Upper lobe of left lung (tissue), 4 donors: ENCODE measurements at regions not wholly inside any gene's neighbourhood (a gene's known extent, or its start where the extent isn't known, plus 50 kb on each side); places are given as distances from the start of the nearest gene placed in this dataset.

Experiments
- EP300 ChIP-seq, 4 donors: sonication (generic); formaldehyde crosslinking; IDR thresholded peaks; one replicate each; pipeline ENCODE4 v1.5.1; 2017; ENCODE audit warnings: antibody characterized with exemption in 4 of 4, control low read depth in 2 of 4
- POLR2A ChIP-seq, 4 donors: fragments of 450-650 bp; IDR thresholded peaks; one replicate each; pipeline ENCODE4 v1.5.1; 2016 to 2017; ENCODE audit warnings: antibody characterized with exemption in 4 of 4, mild to moderate bottlenecking in 2 of 4
- POLR2AphosphoS5 ChIP-seq, 2 donors: sonication (generic); formaldehyde crosslinking; IDR thresholded peaks; one replicate each; pipeline ENCODE4 v1.5.1; 2017; ENCODE audit warnings: antibody characterized with exemption in 2 of 2
- TF ChIP-seq, protein P1 (sequence below), 6 experiments: fragments of 450-650 bp in 4 of 6; fragments of 200-600 bp in 2 of 6; sonication (generic) in 2 of 6; IDR thresholded peaks; one replicate each; pipeline ENCODE4 v1.5.1; 2016 to 2019; ENCODE audit warnings: antibody characterized with exemption in 6 of 6

DNA sequence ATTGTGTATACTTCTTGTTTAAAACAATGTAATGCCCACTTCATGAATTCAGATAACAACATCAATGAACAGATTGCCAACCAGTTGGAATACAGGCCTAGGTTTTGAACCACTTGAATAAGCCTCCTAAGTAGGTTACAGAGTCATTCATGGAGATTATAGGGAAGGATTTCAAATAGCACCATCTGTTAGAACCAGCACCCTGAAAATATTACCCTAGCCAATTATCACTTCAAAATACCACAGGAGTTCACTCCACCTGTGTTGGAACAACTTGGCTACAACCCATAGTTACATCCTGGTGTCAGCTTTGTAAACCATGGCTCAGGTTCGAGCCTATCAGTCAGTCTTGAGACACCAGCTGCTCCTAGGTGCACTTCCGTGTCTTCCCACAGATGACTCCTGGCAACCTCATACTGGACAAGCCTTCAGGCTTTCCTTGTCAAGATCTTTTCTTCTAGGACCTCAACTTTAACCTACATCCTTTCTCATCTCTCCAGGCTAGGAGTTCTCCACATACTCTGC, 350.0 kb downstream of the DEPDC1B start:
- TF ChIP-seq, protein P1, sequence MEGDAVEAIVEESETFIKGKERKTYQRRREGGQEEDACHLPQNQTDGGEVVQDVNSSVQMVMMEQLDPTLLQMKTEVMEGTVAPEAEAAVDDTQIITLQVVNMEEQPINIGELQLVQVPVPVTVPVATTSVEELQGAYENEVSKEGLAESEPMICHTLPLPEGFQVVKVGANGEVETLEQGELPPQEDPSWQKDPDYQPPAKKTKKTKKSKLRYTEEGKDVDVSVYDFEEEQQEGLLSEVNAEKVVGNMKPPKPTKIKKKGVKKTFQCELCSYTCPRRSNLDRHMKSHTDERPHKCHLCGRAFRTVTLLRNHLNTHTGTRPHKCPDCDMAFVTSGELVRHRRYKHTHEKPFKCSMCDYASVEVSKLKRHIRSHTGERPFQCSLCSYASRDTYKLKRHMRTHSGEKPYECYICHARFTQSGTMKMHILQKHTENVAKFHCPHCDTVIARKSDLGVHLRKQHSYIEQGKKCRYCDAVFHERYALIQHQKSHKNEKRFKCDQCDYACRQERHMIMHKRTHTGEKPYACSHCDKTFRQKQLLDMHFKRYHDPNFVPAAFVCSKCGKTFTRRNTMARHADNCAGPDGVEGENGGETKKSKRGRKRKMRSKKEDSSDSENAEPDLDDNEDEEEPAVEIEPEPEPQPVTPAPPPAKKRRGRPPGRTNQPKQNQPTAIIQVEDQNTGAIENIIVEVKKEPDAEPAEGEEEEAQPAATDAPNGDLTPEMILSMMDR (IDR thresholded peaks at IDR 0.05) = no peak
- TF ChIP-seq POLR2A (IDR thresholded peaks at IDR 0.05) = no peak
- TF ChIP-seq POLR2AphosphoS5 (IDR thresholded peaks at IDR 0.05) = no peak
- no peak for TF ChIP-seq EP300 (IDR thresholded peaks at IDR 0.05)
